Bronchial epithelial cell (primary cell): ENCODE measurements at regions not wholly inside any gene's neighbourhood (a gene's known extent, or its start where the extent isn't known, plus 50 kb on each side); places are given as distances from the start of the nearest gene placed in this dataset.
A peak's percentile ranks its signal among the peaks of the same experiment; 100 is the strongest.

Source experiments
- DNase-seq: peaks from one replicate; pipeline ENCODE4 v3.0.0-alpha.2; 2010; ENCODE audit warnings: low read depth
- FAIRE-seq: peaks from 2 replicates; lab custom pipeline; 2011; peaks lifted over from hg19 to GRCh38; lab: Jason Lieb, UNC
- H3K27me3 ChIP-seq: 2 replicates; pipeline ENCODE4 v1.5.1; 2011; ENCODE audit warnings: low read length; ENCODE audit not compliant: control insufficient read depth, insufficient read depth
- H3K36me3 ChIP-seq: 2 replicates; pipeline ENCODE4 v1.5.1; 2011; ENCODE audit warnings: low read length; ENCODE audit not compliant: control insufficient read depth, insufficient read depth
- H3K4me3 ChIP-seq: 2 replicates; pipeline ENCODE4 v1.5.1; 2011; ENCODE audit warnings: mild to moderate bottlenecking, low read depth, low read length, control low read depth
- TF ChIP-seq, protein P1 (sequence below): IDR thresholded peaks from 2 replicates; pipeline ENCODE4 v1.5.1; 2011; ENCODE audit warnings: mild to moderate bottlenecking, moderate library complexity, low read length, control low read depth, inconsistent platforms; ENCODE audit not compliant: insufficient read depth, severe bottlenecking

DNA sequence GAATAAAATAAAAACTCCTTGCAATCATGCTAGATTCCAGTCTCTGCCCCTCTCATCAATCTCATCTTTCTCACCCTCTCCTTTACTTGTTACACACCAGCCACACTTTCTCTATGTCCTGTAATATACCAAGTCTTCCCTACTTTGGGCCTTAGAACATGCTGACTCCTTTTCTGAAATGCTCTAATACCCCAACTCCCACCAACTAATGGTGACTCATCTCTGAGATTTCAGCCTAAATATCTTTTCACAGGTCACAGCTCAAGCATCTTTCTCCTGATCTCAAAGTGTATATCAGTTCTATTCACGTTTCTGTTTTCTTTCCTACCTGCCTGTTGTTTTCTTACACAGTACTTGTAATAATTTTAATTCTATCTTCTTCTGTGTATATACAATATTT lies 378.9 kb upstream of the PRICKLE1 start:
- Histone ChIP-seq H3K36me3 (no peaks in the 10 kb centered on the region), H3K4me3 (no peak overlapping the region), H3K27me3 (no peaks in the 10 kb centered on the region)
- no peak for DNase-seq
- no peak for FAIRE-seq
- TF ChIP-seq, protein P1, sequence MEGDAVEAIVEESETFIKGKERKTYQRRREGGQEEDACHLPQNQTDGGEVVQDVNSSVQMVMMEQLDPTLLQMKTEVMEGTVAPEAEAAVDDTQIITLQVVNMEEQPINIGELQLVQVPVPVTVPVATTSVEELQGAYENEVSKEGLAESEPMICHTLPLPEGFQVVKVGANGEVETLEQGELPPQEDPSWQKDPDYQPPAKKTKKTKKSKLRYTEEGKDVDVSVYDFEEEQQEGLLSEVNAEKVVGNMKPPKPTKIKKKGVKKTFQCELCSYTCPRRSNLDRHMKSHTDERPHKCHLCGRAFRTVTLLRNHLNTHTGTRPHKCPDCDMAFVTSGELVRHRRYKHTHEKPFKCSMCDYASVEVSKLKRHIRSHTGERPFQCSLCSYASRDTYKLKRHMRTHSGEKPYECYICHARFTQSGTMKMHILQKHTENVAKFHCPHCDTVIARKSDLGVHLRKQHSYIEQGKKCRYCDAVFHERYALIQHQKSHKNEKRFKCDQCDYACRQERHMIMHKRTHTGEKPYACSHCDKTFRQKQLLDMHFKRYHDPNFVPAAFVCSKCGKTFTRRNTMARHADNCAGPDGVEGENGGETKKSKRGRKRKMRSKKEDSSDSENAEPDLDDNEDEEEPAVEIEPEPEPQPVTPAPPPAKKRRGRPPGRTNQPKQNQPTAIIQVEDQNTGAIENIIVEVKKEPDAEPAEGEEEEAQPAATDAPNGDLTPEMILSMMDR = no peak

- Histone ChIP-seq H3K36me3 (no peaks in the 10 kb centered on the region), H3K4me3 (no peak overlapping the region), H3K27me3 (no peaks in the 10 kb centered on the region)
- FAIRE-seq (no peak), DNase-seq (no peak)
- TF ChIP-seq, protein P1 = no peak
Measured at GRCh38 chr12:42967850-42968249, 378.3 kb upstream of the PRICKLE1 start.

DNA sequence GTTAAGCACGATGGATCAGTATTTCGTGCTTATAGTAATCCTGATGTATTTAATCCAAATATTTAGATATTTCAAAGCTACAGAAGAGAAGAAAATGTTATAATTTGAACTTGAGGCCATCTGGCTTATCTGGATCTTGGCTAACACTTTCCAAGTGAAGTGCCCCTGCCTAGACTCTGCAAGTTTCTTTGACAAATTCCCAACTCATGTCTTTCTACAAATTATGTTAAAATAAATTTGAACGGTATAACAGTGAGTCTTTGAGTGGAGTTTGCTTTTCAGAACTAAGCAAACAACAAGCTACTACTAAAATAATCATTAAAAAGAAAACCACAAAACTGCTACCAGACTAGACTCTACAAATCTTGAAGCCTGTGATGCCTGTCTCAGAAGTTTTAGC lies 374.4 kb upstream of the PRICKLE1 start:
- FAIRE-seq = no peak
- no peak for DNase-seq
- H3K36me3 ChIP-seq = no peaks in the 10 kb centered on the region
- no peaks in the 10 kb centered on the region for H3K27me3 ChIP-seq
- TF ChIP-seq, protein P1 = no peak
- H3K4me3 ChIP-seq = no peak overlapping the region

DNA sequence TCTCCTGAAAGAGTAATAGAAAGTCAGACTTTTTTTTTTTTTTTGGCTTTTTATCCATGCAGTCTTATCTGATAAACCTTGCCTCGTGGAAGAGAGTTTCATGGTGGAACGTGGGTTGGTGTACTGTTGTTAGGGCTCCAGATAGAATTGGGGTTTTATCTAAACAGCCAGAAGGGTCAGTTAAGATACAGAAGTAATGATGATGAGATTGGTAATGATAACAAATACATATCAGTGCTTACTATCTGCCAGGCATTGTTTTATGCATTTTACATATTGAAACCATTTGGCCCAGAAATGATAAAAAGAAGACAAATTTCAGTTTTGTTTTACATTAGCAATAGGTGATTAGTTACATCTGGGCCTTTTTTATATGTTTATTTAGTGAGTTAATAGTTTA lies 372.8 kb upstream of the PRICKLE1 start:
- no peaks in the 10 kb centered on the region for H3K27me3 ChIP-seq
- FAIRE-seq = no peak
- no peak for DNase-seq
- H3K4me3 ChIP-seq = no peak overlapping the region
- TF ChIP-seq, protein P1 = no peak
- no peaks in the 10 kb centered on the region for H3K36me3 ChIP-seq

GRCh38 chr12:42961395-42961794 lies 371.8 kb upstream of the PRICKLE1 start:
- H3K27me3 ChIP-seq = no peaks in the 10 kb centered on the region
- TF ChIP-seq, protein P1 = no peak
- H3K36me3 ChIP-seq = no peaks in the 10 kb centered on the region
- DNase-seq (peak; percentile 98), FAIRE-seq (peak; percentile 66)
- no peak overlapping the region for H3K4me3 ChIP-seq

DNA sequence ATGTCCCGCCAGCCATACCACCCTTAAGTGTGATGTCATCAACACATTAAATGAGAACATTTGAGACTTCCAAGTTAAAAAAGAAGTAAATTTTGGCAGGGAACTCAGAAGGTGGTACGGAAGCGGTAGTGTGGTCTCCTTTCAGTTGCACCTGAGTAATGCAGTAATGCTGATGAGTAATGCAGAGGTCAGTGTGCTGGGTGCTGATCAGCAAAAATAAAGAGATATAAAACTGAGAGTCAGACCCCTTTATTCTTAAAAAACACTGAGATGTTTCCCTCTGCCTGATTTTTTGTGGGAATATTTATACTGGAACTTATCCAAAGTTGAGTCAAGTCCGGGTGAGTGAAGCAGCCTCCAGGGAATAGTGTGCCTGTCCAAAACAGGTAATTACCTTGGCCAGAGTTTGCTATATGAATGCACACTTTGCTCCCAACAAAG lies 370.6 kb upstream of the PRICKLE1 start:
- H3K27me3 ChIP-seq = no peaks in the 10 kb centered on the region
- peak; percentile 91 for DNase-seq
- TF ChIP-seq, protein P1 = no peak
- H3K4me3 ChIP-seq = no peak overlapping the region
- no peak for FAIRE-seq
- no peaks in the 10 kb centered on the region for H3K36me3 ChIP-seq
